ENCODE measurements at regions not wholly inside any gene's neighbourhood (a gene's known extent, or its start where the extent isn't known, plus 50 kb on each side); places are given as distances from the start of the nearest gene placed in this dataset.

GRCh38 chr10:117863771-117864170 is 183.0 kb downstream of the RAB11FIP2 start:
- DNase-seq (ENCODE audit: low spot score), result no peak

DNA sequence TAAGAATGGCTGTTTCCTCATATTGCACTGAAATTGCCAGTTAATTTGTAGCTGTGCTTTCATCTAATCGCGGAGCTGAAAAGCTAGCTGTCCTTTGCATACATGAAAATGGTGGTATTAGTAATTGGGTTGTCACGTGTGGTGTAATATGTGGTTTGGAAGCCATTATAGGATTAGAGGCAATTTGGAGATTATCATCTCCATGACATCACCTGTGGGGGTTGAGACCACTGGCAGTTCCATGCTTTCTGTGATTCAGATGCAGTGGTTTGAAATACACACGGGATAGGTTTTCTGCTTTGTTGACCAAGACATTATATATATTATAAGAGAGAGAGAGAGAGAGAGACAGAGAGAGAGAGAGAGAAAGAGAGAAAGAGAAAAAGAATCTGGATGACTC is 180.8 kb downstream of the RAB11FIP2 start:
- peak; percentile 8 for DNase-seq (ENCODE audit: low spot score)

DNA sequence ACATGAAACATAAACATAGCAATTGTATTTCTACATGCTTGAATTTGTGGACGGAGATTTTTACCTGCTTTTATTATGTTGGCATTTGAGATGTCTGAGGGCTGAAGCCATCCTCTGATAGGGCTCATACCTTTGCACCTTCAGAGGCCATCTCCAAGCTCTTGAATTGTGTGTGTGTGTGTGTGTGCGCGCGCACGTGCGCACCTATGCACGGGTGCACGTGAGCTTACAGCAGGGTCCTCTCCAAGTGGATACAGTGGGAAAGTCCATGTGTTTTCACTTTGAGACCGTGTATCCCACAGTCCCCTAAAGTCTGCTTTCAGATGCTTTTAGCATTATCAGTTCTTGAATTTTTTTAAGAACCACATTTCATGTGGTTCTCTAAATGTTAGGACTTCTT is 178.6 kb downstream of the RAB11FIP2 start:
- DNase-seq (ENCODE audit: low spot score), result no peak

GRCh38 chr10:117875793-117876192 is 170.9 kb downstream of the RAB11FIP2 start:
- DNase-seq (ENCODE audit: low spot score), result no peak

GRCh38 chr10:117876210-117876609 is 170.5 kb downstream of the RAB11FIP2 start:
- no peak for DNase-seq (ENCODE audit: low spot score)

GRCh38 chr10:117878626-117879025 is 168.1 kb downstream of the RAB11FIP2 start:
- DNase-seq (ENCODE audit: low spot score), result no peak

- DNase-seq (ENCODE audit: low spot score), result no peak
Measured at GRCh38 chr10:117884093-117884492, 162.6 kb downstream of the RAB11FIP2 start.

- DNase-seq (ENCODE audit: low spot score), result no peak
Measured at GRCh38 chr10:117884592-117884991, 162.1 kb downstream of the RAB11FIP2 start.

GRCh38 chr10:117885206-117885829 is 161.4 kb downstream of the RAB11FIP2 start:
- no peak for DNase-seq (ENCODE audit: low spot score)

DNA sequence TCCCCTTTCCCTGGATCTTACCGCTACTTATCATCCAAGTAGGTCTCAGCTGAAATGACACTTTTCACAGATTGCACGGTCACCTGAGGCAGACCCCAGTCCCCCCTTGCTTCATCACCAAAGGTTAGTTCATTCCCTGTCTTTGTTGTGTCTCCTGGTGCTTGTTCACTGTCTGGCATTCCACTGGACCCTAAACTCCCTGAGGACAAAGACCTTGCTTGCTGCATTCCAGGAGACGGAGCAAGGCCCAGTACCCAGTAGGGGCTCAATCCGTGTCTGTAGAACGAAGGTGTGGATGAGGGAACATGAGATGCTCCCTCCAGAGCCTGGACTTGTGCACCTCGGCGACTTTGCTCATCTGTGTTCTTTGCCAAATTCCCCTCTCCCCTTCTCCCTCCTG is 160.0 kb downstream of the RAB11FIP2 start:
- no peak for DNase-seq (ENCODE audit: low spot score)

DNA sequence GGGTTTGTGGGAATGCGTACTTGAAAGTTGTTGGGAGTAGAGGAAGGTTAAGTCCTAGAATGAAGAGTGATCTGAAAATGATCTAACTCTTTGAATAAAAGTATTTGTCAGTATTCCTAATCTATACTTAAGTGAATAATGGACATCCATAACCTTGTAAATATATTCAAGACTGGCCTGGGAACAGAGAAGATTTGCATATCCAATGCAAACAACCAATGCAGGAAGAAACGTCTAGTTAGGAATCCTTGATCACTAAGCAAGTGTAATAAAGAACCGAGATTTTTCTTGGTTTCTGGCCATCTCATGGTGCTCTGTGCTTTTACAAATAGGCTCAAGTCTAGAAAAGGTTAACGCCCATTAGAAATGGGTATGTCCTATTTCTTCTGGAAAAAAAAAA is 157.1 kb downstream of the RAB11FIP2 start:
- DNase-seq (ENCODE audit: low spot score), result no peak

DNA sequence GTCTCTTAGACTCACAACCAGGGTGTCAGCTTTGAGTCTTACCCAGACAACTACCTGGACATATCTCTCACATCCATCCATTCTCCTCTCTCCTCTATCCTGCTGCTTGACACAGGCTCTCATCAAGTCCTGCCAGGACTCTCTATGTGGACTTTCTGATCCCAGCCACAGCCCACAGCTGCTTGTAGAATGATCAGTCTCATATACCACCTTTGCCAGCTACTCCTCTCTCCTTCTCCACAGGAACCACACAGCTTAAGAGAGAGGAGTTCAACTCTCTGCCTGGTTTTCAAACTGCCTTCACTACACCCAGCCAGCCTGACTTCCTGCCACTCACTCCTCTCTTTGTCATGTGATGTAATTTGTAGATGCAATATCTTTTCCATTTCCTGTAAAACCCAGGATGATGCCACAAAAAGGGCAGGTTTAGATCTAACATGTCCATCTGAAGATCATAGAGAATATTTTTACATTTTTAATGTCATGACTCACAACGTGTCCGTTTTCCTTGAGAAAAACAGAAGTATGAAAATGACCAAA is 154.0 kb downstream of the RAB11FIP2 start:
- no peak for DNase-seq (ENCODE audit: low spot score)

DNA sequence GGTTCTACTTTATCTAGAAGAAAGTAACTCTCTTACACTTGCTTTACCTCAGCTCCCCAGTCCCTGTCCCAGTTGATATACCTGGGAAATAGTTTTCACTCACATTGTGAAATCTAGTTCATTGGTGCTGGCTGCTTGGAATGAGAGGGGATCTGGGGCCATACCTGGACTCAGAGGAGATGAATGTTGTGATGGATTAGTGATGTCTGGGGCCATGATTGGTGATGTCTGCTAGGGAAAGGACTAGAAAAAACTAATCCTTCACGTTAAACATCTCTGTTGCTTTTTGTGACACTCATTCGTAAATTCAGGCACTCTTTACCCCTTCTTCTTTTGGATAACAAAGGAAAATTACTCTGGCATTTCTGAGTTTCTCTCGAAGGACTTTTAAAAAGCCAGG is 152.4 kb downstream of the RAB11FIP2 start:
- no peak for DNase-seq (ENCODE audit: low spot score)

DNA sequence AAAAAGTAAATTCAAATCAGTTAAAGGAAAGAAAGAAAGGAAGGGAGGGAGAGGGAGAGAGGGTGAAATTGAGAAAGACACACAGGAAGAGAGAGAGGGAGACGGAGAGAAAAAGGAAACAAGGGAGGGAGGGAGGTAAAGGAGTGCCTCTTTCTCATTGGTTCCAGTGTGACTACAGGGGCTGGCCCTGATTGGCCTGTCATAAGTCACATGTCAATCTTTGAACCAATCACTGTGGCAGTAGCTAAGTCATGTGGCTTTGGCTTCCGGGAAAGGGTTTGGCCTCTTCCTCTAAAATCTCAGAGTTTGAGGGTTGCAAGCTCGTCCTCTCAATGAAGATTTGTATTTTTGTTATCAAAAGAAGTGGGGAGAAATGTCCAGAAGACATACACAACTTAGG is 150.2 kb downstream of the RAB11FIP2 start:
- no peak for DNase-seq (ENCODE audit: low spot score)

DNA sequence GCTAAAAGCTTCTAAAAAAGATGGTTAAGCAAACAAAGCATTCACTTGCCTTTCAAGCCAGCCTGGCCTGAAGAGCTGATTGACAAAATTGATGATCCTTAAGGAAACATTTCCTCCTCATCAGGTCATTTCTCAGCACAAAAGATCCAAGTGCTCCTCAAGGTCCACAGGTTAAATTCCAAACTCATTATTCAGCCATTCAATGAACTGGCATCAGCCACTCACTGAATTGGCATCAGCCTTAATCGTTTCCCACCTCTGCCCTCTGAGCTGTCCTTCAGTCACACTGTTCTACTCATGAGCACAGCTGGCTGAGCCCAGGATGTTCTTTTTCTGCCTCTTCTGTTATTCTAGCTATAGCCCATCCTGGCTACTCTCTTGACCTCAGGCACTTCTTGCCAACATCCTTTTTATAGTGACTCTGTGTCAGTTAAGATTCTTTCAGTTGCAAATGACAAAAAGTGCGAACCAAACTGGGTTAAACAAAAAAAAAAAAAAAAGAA is 147.5 kb downstream of the RAB11FIP2 start:
- no peak for DNase-seq (ENCODE audit: low spot score)

GRCh38 chr10:117900280-117900679 is 146.5 kb downstream of the RAB11FIP2 start:
- DNase-seq (ENCODE audit: low spot score), result no peak

DNA sequence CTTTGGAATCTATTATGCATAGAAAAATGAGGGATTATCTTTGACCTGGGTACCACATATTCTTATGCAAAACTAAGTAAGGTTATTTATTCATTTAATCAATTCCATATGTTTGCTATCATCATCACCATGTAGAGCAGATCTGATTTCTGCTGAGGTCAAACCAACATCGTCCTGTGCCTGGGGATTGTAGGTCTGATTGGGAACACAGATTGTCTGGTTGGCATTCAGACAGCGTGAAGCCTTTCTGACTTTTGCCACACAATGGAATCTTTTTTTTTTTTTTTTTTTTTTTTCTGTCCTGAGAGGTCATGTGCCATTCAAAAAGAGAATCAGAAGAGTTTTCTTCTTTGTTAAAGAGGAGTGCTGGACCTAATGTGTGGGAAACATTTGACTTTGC is 142.9 kb downstream of the RAB11FIP2 start:
- no peak for DNase-seq (ENCODE audit: low spot score)

DNA sequence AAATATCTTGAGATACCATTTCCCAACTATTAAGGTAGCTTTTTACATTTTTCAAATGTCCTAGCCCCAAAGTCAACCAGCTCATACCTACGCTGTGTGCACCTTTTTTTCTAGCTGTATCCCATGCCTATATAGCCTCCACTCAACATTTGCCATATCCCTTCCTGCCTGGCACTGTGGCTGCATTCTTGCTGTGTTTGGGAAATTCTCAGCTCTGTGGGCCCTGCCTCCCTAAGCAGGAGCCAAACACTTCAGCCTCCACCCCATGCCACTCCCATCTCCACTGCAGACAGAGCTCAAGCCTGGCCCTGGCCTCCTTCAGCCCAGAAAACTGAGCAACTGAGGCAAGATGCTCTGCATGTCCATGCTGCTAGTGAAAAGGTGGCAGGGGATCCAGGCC is 141.3 kb downstream of the RAB11FIP2 start:
- no peak for DNase-seq (ENCODE audit: low spot score)

DNA sequence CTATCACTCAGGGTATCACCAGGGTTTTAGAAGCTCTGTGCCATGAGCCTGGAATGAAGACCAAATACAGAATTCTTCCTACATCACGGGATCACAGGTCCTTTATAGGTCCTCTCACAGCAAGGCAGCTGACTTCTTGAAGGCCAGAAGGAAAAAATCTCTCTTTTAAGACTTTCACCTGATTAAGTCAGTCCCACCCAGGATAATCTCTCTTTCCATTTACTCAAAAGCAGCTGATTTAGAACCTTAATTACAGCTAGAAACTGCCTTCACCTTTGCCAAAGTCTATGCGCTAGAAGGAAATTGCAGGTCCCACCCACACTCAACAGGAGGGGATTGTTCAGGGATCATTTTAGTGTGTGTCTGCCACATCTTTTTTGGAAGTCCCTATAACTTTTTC is 135.1 kb downstream of the RAB11FIP2 start:
- DNase-seq (ENCODE audit: low spot score), result no peak

- DNase-seq (ENCODE audit: low spot score), result no peak
Measured at GRCh38 chr10:117914334-117914733, 132.4 kb downstream of the RAB11FIP2 start.

DNA sequence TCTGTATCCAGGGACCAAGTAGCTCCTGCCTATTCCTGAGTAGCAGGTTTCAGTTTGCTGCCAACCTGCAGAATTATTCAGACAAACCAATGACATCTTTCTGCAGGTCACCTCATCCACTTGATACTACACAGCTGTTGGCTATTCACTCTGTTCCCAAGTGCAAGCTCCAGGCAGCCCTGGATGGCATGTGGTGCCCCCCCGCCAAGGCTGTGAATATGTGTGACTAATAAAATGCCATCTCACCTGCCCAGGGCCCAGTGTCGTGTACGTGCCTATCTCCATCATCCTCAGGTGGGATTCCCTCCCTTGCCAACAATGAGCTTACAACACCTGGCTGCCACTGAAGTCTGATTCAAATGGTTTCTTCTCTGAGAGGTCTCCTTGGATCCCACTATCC is 125.8 kb downstream of the RAB11FIP2 start:
- DNase-seq (ENCODE audit: low spot score), result no peak

DNA sequence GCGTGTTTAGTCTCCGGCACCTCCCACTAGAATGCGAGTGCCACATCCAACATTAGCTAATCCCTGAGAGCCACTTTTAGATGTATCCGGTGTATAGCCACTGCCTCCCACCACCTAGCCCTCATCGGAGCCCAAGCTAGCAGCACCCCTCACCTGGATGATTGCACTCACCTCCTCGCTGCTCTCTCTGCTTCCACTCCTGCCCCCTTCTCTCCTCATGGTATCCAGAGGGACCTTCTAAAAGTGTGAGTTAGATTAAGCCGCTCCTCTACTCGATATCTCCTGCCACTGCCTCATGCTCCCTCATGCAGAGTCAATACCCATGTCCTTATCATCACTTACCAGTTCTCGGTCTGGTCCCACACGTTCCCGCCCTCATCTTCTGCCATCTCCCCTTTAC is 125.3 kb downstream of the RAB11FIP2 start:
- DNase-seq (ENCODE audit: low spot score), result no peak

DNA sequence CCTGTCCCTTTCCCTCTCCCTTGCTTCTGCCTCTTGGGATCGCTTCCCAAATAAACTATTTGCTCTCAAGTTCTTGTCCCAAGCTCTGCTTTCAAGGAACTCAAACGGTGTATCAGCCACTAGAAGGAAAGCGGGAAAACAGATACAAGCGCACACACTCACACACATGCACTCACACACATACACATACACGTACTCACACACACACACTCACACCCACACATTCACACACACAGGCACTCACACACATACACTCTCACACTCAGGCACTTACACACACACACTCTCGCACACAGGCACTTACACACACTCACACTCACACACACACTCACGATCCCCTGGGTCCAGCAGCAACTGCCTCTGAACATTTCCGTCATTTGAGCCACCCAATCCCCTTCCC is 121.9 kb downstream of the RAB11FIP2 start:
- DNase-seq (ENCODE audit: low spot score), result no peak

GRCh38 chr10:117925369-117925768 is 121.4 kb downstream of the RAB11FIP2 start:
- DNase-seq (ENCODE audit: low spot score), result no peak

Data from SK-N-DZ (cell line).